ENCODE measurements at regions not wholly inside any gene's neighbourhood (a gene's known extent, or its start where the extent isn't known, plus 50 kb on each side); places are given as distances from the start of the nearest gene placed in this dataset.

DNA sequence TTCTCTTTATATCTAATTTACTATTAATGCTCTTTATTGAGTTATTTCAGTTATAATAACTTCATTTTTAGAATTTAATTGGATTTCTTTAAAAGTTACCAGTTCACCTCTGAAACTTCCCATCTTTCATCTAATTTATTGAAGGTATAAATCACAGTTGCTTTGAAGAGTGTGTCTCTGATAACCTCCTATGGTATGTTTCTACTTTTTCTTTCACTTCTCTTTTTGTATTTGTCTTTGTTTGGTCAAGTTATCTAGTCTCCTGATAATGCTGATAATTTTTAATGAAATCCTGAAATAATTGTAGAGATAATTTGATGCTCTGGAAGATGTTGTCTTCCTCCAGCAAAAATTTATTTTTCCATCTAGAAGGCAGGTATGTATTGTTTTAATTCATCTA lies 141.6 kb upstream of the NPY2R start:
- no peaks in the 10 kb centered on the region for H3K9me3 Mint-ChIP-seq (ENCODE audit: low read depth, unreplicated experiment)
- no peak overlapping the region for H3K27ac Mint-ChIP-seq (ENCODE audit: unreplicated experiment)
- intact Hi-C loops (cut with micrococcal nuclease; ENCODE audit: unreplicated experiment): no loop called here
- CTCF ChIA-PET: no interaction called here
- TF ChIP-seq, protein P1, sequence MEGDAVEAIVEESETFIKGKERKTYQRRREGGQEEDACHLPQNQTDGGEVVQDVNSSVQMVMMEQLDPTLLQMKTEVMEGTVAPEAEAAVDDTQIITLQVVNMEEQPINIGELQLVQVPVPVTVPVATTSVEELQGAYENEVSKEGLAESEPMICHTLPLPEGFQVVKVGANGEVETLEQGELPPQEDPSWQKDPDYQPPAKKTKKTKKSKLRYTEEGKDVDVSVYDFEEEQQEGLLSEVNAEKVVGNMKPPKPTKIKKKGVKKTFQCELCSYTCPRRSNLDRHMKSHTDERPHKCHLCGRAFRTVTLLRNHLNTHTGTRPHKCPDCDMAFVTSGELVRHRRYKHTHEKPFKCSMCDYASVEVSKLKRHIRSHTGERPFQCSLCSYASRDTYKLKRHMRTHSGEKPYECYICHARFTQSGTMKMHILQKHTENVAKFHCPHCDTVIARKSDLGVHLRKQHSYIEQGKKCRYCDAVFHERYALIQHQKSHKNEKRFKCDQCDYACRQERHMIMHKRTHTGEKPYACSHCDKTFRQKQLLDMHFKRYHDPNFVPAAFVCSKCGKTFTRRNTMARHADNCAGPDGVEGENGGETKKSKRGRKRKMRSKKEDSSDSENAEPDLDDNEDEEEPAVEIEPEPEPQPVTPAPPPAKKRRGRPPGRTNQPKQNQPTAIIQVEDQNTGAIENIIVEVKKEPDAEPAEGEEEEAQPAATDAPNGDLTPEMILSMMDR (IDR thresholded peaks at IDR 0.05; ENCODE audit: unreplicated experiment): no peak
- no TSS peak for BruUV-seq (replicated peaks)
- no peak for DNase-seq
- H3K27me3 Mint-ChIP-seq (ENCODE audit: unreplicated experiment): no peaks in the 10 kb centered on the region
- H3K4me3 Mint-ChIP-seq (ENCODE audit: low read depth, unreplicated experiment): no peak overlapping the region
- H3K4me1 Mint-ChIP-seq (ENCODE audit: low read depth, unreplicated experiment): no peaks in the 10 kb centered on the region
- no peaks in the 10 kb centered on the region for H3K36me3 Mint-ChIP-seq (ENCODE audit: insufficient read depth, unreplicated experiment)

DNA sequence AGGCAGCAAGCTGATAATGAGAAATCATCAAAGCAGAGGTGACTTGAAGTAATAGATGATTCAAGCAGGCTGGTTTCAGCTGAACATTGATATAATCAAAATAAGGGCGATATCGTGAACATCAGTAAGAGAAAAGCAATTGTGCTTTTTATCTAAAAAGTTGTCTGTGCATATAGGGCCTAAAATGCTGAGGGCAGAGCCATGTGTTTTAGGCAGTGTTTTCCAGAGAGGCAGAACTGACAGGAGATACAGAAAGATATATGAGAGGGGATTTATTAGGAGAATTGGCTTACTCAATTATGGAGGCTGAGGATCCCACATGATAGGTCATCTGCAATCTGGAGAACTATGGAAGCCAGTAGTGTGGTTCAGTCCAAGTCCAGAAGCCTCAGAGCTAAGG lies 136.5 kb upstream of the NPY2R start:
- TF ChIP-seq, protein P1 (IDR thresholded peaks at IDR 0.05; ENCODE audit: unreplicated experiment): no peak
- Mint-ChIP-seq H3K4me3 (ENCODE audit: low read depth, unreplicated experiment) (no peak overlapping the region), H3K9me3 (ENCODE audit: low read depth, unreplicated experiment) (no peaks in the 10 kb centered on the region), H3K27me3 (ENCODE audit: unreplicated experiment) (no peaks in the 10 kb centered on the region), H3K27ac (ENCODE audit: unreplicated experiment) (no peak overlapping the region), H3K36me3 (ENCODE audit: insufficient read depth, unreplicated experiment) (no peaks in the 10 kb centered on the region), H3K4me1 (ENCODE audit: low read depth, unreplicated experiment) (no peaks in the 10 kb centered on the region)
- DNase-seq: no peak
- intact Hi-C loops (cut with micrococcal nuclease; ENCODE audit: unreplicated experiment): no loop called here
- no TSS peak for BruUV-seq (replicated peaks)
- CTCF ChIA-PET: no interaction called here

DNA sequence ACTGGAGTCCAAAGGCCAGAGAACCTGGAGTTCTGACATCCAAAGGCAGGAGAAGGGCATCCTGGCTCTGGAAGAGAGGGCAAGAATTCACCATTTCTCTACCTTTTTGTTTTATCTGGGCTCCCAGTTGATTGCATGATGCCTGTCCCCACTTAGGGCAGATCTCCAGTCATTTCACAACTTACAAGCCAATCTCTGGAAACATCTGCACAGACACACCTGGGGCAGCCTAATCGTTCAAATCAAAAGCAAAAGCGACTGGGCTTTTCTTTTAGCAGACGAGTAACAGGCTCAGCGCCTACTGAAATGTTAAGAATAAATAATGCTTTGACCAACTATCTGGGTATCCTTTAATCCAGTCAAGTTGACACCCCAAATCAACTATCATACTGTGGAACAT lies 136.0 kb upstream of the NPY2R start:
- Mint-ChIP-seq H3K4me3 (ENCODE audit: low read depth, unreplicated experiment) (no peak overlapping the region), H3K36me3 (ENCODE audit: insufficient read depth, unreplicated experiment) (no peaks in the 10 kb centered on the region), H3K27me3 (ENCODE audit: unreplicated experiment) (no peaks in the 10 kb centered on the region), H3K4me1 (ENCODE audit: low read depth, unreplicated experiment) (no peaks in the 10 kb centered on the region), H3K9me3 (ENCODE audit: low read depth, unreplicated experiment) (no peaks in the 10 kb centered on the region), H3K27ac (ENCODE audit: unreplicated experiment) (no peak overlapping the region)
- no peak for DNase-seq
- TF ChIP-seq, protein P1 (IDR thresholded peaks at IDR 0.05; ENCODE audit: unreplicated experiment): no peak
- intact Hi-C loops (cut with micrococcal nuclease; ENCODE audit: unreplicated experiment): no loop called here
- BruUV-seq (replicated peaks): no TSS peak
- CTCF ChIA-PET: no interaction called here

DNA sequence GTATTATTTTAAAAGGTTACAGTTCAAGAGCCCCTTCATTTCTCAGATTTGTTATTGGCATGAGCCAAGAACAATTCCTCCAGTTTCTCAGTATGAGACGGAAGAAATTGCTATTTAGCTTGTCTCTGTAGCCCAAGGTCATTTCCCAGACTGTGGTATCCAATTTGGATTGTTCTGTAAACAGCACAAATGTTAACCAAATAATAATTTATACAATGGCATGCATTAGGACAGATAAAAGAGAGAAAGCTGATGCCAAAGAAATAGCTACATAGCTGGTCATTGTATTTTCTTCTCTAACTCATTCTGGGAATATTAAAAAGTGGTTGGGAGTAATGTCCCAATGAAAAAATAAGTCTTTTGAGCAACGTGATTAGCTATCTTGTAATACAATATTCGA lies 134.6 kb upstream of the NPY2R start:
- intact Hi-C loops (cut with micrococcal nuclease; ENCODE audit: unreplicated experiment): no loop called here
- DNase-seq: no peak
- H3K27ac Mint-ChIP-seq (ENCODE audit: unreplicated experiment): no peak overlapping the region
- TF ChIP-seq, protein P1 (IDR thresholded peaks at IDR 0.05; ENCODE audit: unreplicated experiment): no peak
- CTCF ChIA-PET: no interaction called here
- H3K9me3 Mint-ChIP-seq (ENCODE audit: low read depth, unreplicated experiment): no peaks in the 10 kb centered on the region
- no peaks in the 10 kb centered on the region for H3K4me1 Mint-ChIP-seq (ENCODE audit: low read depth, unreplicated experiment)
- no TSS peak for BruUV-seq (replicated peaks)
- no peaks in the 10 kb centered on the region for H3K36me3 Mint-ChIP-seq (ENCODE audit: insufficient read depth, unreplicated experiment)
- no peak overlapping the region for H3K4me3 Mint-ChIP-seq (ENCODE audit: low read depth, unreplicated experiment)
- H3K27me3 Mint-ChIP-seq (ENCODE audit: unreplicated experiment): no peaks in the 10 kb centered on the region
